KMS-11 (cell line): ENCODE measurements at regions not wholly inside any gene's neighbourhood (a gene's known extent, or its start where the extent isn't known, plus 50 kb on each side); places are given as distances from the start of the nearest gene placed in this dataset.

Source experiments
- H2AFZ ChIP-seq: fragments of 200-600 bp; sonication (generic); 2 replicates; pipeline ENCODE4 v1.6.1; 2016; ENCODE audit warnings: antibody characterized with exemption, mixed run types, low read depth
- H3K27ac ChIP-seq: fragments of 200-600 bp; sonication (generic); 2 replicates; pipeline ENCODE4 v1.6.1; 2016; ENCODE audit warnings: mild to moderate bottlenecking, mixed run types
- H3K27me3 ChIP-seq: fragments of 200-600 bp; sonication (generic); 2 replicates; pipeline ENCODE4 v1.6.1; 2017; ENCODE audit warnings: mild to moderate bottlenecking, low read depth, mixed run types, moderate library complexity; ENCODE audit not compliant: insufficient read depth
- H3K36me3 ChIP-seq: fragments of 200-600 bp; sonication (generic); 2 replicates; pipeline ENCODE4 v1.6.1; 2017; ENCODE audit warnings: mild to moderate bottlenecking, mixed run types; ENCODE audit not compliant: insufficient read depth
- H3K4me1 ChIP-seq: fragments of 200-600 bp; sonication (generic); 2 replicates; pipeline ENCODE4 v1.6.1; 2016; ENCODE audit warnings: mild to moderate bottlenecking, low read depth, mixed run types; ENCODE audit not compliant: poor library complexity, severe bottlenecking
- H3K4me2 ChIP-seq: fragments of 200-600 bp; sonication (generic); 2 replicates; pipeline ENCODE4 v1.7.0; 2016; ENCODE audit warnings: mild to moderate bottlenecking, mixed run types
- H3K4me3 ChIP-seq: fragments of 200-600 bp; sonication (generic); IDR thresholded peaks from 2 replicates; pipeline ENCODE4 v1.6.1; 2017; ENCODE audit warnings: low read depth, low read length, mixed read lengths; ENCODE audit not compliant: insufficient read depth
- H3K79me2 ChIP-seq: fragments of 200-600 bp; sonication (generic); 2 replicates; pipeline ENCODE4 v1.6.1; 2016; ENCODE audit warnings: low read depth, mixed run types; ENCODE audit not compliant: insufficient read depth
- H3K9ac ChIP-seq: fragments of 200-600 bp; sonication (generic); 2 replicates; pipeline ENCODE4 v1.6.1; 2016; ENCODE audit warnings: mild to moderate bottlenecking, mixed run types
- H4K20me1 ChIP-seq: fragments of 200-600 bp; sonication (generic); 2 replicates; pipeline ENCODE4 v1.6.1; 2016; ENCODE audit warnings: mild to moderate bottlenecking, mixed run types; ENCODE audit not compliant: insufficient read depth
- TF ChIP-seq, protein P1 (sequence below): fragments of 200-600 bp; sonication (generic); conservative IDR thresholded peaks from 2 replicates; pipeline ENCODE4 v1.6.1; 2017; ENCODE audit warnings: low read depth, mild to moderate bottlenecking, antibody characterized with exemption, low read length, moderate library complexity, mixed read lengths

DNA sequence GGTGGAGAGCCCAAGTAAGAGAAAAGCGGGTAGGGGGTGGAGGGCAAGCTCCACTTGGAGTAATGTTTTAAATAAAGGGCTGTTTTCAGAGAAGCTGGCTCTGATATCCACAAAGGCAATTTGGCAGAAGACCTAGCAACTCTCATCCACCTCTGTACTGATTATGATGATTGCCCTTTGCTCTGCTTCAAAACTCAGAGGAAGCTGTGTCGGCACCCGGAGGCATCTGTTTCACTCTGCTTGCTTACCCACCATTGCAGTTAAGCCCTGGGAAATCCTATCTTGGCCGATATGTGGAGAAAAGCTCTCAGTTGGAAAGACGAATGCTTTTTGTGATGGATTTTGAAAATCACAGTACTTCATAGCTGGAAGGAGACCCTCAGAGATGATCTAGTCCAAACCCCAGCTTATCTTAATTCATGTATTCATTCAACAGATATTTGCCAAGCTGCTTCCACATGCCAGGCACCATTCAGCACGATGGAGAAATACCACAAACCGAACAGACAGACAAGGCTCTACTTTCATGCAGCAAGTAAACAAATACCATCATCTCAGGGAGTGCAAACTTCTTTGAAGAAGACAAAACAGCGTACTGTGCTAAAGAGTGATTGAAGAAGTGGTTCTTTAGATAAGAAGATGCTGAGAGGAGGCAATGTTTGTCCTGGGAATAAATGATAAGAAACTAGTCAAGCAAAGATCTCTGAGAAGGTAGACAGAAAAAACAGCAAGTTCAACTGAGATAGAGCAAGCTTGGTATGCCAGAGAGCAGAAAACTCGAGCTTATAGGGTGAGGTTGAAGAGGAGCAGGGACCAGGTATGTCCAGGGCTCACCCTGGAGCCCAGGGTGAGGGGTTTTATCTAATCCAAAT, 140.4 kb upstream of the SPDL1 start:
- Histone ChIP-seq H3K4me3 (no peak overlapping the region), H2AFZ (no peak overlapping the region), H3K4me1 (no peaks in the 10 kb centered on the region), H3K27me3 (no peaks in the 10 kb centered on the region), H3K79me2 (no peaks in the 10 kb centered on the region), H3K4me2 (no peak overlapping the region), H3K36me3 (no peaks in the 10 kb centered on the region), H3K27ac (no peak overlapping the region), H3K9ac (no peak overlapping the region), H4K20me1 (no peaks in the 10 kb centered on the region)
- TF ChIP-seq, protein P1, sequence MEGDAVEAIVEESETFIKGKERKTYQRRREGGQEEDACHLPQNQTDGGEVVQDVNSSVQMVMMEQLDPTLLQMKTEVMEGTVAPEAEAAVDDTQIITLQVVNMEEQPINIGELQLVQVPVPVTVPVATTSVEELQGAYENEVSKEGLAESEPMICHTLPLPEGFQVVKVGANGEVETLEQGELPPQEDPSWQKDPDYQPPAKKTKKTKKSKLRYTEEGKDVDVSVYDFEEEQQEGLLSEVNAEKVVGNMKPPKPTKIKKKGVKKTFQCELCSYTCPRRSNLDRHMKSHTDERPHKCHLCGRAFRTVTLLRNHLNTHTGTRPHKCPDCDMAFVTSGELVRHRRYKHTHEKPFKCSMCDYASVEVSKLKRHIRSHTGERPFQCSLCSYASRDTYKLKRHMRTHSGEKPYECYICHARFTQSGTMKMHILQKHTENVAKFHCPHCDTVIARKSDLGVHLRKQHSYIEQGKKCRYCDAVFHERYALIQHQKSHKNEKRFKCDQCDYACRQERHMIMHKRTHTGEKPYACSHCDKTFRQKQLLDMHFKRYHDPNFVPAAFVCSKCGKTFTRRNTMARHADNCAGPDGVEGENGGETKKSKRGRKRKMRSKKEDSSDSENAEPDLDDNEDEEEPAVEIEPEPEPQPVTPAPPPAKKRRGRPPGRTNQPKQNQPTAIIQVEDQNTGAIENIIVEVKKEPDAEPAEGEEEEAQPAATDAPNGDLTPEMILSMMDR = no peak

DNA sequence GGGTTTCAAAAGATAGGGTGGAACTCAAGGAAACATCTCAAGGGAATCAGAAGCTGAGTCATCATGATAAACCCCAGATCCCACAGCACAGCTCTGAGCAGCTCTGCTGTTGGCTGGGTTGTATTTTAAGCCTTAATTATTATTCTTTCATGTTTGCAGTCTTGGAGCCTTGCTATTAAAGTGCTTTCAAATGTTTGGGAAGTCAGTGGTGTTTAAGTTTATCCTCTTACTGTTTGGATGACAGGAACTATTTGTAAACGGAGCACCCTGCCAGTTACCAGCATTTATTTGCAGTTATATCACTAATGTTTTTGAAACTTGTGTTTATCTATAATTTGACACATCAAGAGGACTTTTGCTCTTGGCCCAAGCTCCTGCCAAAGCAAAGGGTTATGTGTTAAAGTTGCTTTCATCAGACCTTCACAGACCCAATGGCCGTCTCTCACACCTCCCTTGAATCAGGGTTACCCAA, 141.1 kb upstream of the SPDL1 start:
- no peaks in the 10 kb centered on the region for H3K79me2 ChIP-seq
- no peak overlapping the region for H3K9ac ChIP-seq
- no peak overlapping the region for H2AFZ ChIP-seq
- no peak overlapping the region for H3K27ac ChIP-seq
- TF ChIP-seq, protein P1 = no peak
- no peaks in the 10 kb centered on the region for H3K4me1 ChIP-seq
- H3K4me2 ChIP-seq = no peak overlapping the region
- H4K20me1 ChIP-seq = no peaks in the 10 kb centered on the region
- no peaks in the 10 kb centered on the region for H3K27me3 ChIP-seq
- no peaks in the 10 kb centered on the region for H3K36me3 ChIP-seq
- no peak overlapping the region for H3K4me3 ChIP-seq

DNA sequence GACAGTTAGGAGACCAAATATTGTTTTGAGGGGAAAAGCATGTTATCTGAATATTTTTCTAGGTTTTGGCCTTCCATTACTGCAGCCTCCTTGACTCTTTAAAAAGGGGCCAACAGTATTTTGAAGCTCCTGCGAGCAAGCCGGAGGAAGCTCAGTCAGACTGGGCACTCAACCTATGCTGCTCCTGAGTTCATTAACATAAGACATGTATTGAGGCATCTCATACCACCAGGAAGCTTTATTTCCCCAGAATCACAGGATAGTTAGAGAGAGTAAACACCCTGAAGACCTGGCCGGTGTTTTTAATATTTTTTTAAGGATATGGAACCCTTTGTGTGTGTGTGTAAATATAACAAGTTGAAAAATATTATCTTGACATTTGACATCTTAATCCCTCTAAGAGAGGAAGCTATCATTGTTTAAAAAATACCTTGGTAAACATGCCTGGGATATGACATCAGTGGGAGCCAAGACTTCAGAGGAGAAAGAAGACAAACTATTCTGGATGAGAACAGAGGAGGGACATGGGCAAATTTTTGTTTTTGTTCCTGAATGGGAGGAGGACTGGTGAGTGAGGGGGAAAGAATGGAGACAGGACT, 139.3 kb upstream of the SLIT3 start:
- Histone ChIP-seq H3K27me3 (no peaks in the 10 kb centered on the region), H3K79me2 (no peaks in the 10 kb centered on the region), H3K4me2 (no peak overlapping the region), H3K36me3 (no peaks in the 10 kb centered on the region), H4K20me1 (no peaks in the 10 kb centered on the region), H2AFZ (no peak overlapping the region), H3K4me3 (no peak overlapping the region), H3K27ac (no peak overlapping the region), H3K9ac (no peak overlapping the region), H3K4me1 (no peaks in the 10 kb centered on the region)
- TF ChIP-seq, protein P1 = no peak

DNA sequence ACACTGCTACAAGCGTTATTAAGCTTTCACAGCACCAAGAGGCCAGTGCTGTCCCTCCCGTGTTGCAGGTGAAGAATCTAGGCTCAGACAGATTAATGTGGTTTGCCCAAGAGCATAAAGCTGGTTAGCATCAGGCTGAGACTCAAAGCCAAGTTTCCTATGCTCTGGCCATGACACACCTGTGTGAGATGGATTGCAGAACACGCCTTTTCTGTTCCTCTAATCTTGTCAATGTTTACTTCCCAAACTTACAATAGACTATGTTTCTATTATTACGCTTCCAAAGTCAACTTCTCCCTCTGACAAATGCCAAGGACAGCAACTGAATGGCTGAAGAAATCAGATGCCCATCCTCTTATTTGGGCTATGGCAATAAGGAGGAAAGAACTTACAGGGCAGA, 138.4 kb upstream of the SLIT3 start:
- H3K4me2 ChIP-seq = no peak overlapping the region
- H4K20me1 ChIP-seq = no peaks in the 10 kb centered on the region
- H3K36me3 ChIP-seq = no peaks in the 10 kb centered on the region
- H3K4me3 ChIP-seq = no peak overlapping the region
- H3K79me2 ChIP-seq = no peaks in the 10 kb centered on the region
- H3K4me1 ChIP-seq = no peaks in the 10 kb centered on the region
- no peak overlapping the region for H2AFZ ChIP-seq
- H3K27me3 ChIP-seq = no peaks in the 10 kb centered on the region
- TF ChIP-seq, protein P1 = no peak
- no peak overlapping the region for H3K9ac ChIP-seq
- no peak overlapping the region for H3K27ac ChIP-seq
